Peyer's patch (tissue), 4 donors: ENCODE measurements at regions not wholly inside any gene's neighbourhood (a gene's known extent, or its start where the extent isn't known, plus 50 kb on each side); places are given as distances from the start of the nearest gene placed in this dataset.

Experiments used
- DNase-seq, 3 donors: peaks; one replicate each; pipeline ENCODE4 v3.0.0-alpha.2; 2017 to 2019
- H3K27ac ChIP-seq, 4 donors: fragments of 200-600 bp; sonication (generic); one replicate each; pipeline ENCODE4 v1.5.1; 2016 to 2019
- H3K27me3 ChIP-seq, 2 donors: fragments of 200-600 bp; sonication (generic); one replicate each; pipeline ENCODE4 v1.5.1; 2019
- H3K36me3 ChIP-seq, 3 donors: fragments of 200-600 bp; sonication (generic); one replicate each; pipeline ENCODE4 v1.5.1; 2016 to 2019
- H3K4me1 ChIP-seq, 4 donors: fragments of 200-600 bp; sonication (generic); one replicate each; pipeline ENCODE4 v1.5.1; 2016 to 2019
- H3K4me3 ChIP-seq, 4 donors: fragments of 200-600 bp; sonication (generic); 1 replicate in 3 of 4; 2 replicates in 1 of 4; pipeline ENCODE4 v1.5.1; 2016 to 2019; ENCODE audit warnings: mild to moderate bottlenecking in 1 of 4
- H3K9me3 ChIP-seq, 4 donors: fragments of 200-600 bp; sonication (generic); one replicate each; pipeline ENCODE4 v1.5.1; 2016 to 2019; ENCODE audit warnings: mild to moderate bottlenecking in 1 of 4
- CTCF ChIP-seq, 6 experiments: fragments of 450-650 bp in 4 of 6; fragments of 200-600 bp in 2 of 6; sonication (generic) in 1 of 6; IDR thresholded peaks; one replicate each; pipeline ENCODE4 v1.5.1; 2017 to 2019; ENCODE audit warnings: antibody characterized with exemption in 6 of 6, mild to moderate bottlenecking in 3 of 6, moderate library complexity in 1 of 6
- POLR2A ChIP-seq, 2 donors: fragments of 450-650 bp; IDR thresholded peaks; one replicate each; pipeline ENCODE4 v1.5.1; 2017; ENCODE audit warnings: antibody characterized with exemption in 2 of 2, mild to moderate bottlenecking in 2 of 2, moderate library complexity in 2 of 2

- Histone ChIP-seq H3K9me3 (no peaks in the 10 kb centered on the region), H3K4me1 (no peaks in the 10 kb centered on the region), H3K27me3 (no peaks in the 10 kb centered on the region), H3K36me3 (no peaks in the 10 kb centered on the region), H3K4me3 (no peak overlapping the region), H3K27ac (no peak overlapping the region)
- no peak for DNase-seq
- TF ChIP-seq CTCF (IDR thresholded peaks at IDR 0.05): no peak
- no peak for TF ChIP-seq POLR2A (IDR thresholded peaks at IDR 0.05)
These were observed 161.3 kb upstream of the PHACTR1 start for GRCh38 chr6:12555267-12555666.

- Histone ChIP-seq H3K36me3 (no peaks in the 10 kb centered on the region), H3K4me3 (no peak overlapping the region), H3K27ac (no peak overlapping the region), H3K27me3 (no peaks in the 10 kb centered on the region), H3K9me3 (peaks cover 0 to under 1% (median 0%) of the 10 kb centered on the region in 4 donors), H3K4me1 (no peaks in the 10 kb centered on the region)
- TF ChIP-seq POLR2A (IDR thresholded peaks at IDR 0.05) (no peak), CTCF (IDR thresholded peaks at IDR 0.05) (no peak)
- DNase-seq: no peak
These were observed 160.8 kb upstream of the PHACTR1 start for GRCh38 chr6:12555781-12556180.

GRCh38 chr6:12557765-12558164, 158.8 kb upstream of the PHACTR1 start:
- no peak for DNase-seq
- no peaks in the 10 kb centered on the region for H3K27me3 ChIP-seq
- peaks cover 0 to 3% (median 0%) of the 10 kb centered on the region in 4 donors for H3K9me3 ChIP-seq
- TF ChIP-seq POLR2A (IDR thresholded peaks at IDR 0.05): no peak
- TF ChIP-seq CTCF (IDR thresholded peaks at IDR 0.05): no peak
- H3K27ac ChIP-seq: no peak overlapping the region
- no peaks in the 10 kb centered on the region for H3K4me1 ChIP-seq
- no peaks in the 10 kb centered on the region for H3K36me3 ChIP-seq
- H3K4me3 ChIP-seq: no peak overlapping the region

- no peak overlapping the region for H3K27ac ChIP-seq
- H3K4me1 ChIP-seq: no peaks in the 10 kb centered on the region
- DNase-seq: no peak
- no peak overlapping the region for H3K4me3 ChIP-seq
- no peak for TF ChIP-seq CTCF (IDR thresholded peaks at IDR 0.05)
- no peak for TF ChIP-seq POLR2A (IDR thresholded peaks at IDR 0.05)
- H3K27me3 ChIP-seq: no peaks in the 10 kb centered on the region
- peaks cover 0 to 3% (median 0%) of the 10 kb centered on the region in 4 donors for H3K9me3 ChIP-seq
- no peaks in the 10 kb centered on the region for H3K36me3 ChIP-seq
These were observed 156.3 kb upstream of the PHACTR1 start for GRCh38 chr6:12560315-12560714.

GRCh38 chr6:12566618-12567123, 149.9 kb upstream of the PHACTR1 start:
- H3K36me3 ChIP-seq: no peaks in the 10 kb centered on the region
- H3K27me3 ChIP-seq: no peaks in the 10 kb centered on the region
- no peak for DNase-seq
- TF ChIP-seq CTCF (IDR thresholded peaks at IDR 0.05) (no peak), POLR2A (IDR thresholded peaks at IDR 0.05) (no peak)
- no peak overlapping the region for H3K27ac ChIP-seq
- H3K4me1 ChIP-seq: peaks cover 0 to 4% (median 0%) of the 10 kb centered on the region in 4 donors
- H3K9me3 ChIP-seq: no peaks in the 10 kb centered on the region
- no peak overlapping the region for H3K4me3 ChIP-seq

- no peak for TF ChIP-seq CTCF (IDR thresholded peaks at IDR 0.05)
- no peak for TF ChIP-seq POLR2A (IDR thresholded peaks at IDR 0.05)
- no peak for DNase-seq
These were observed 148.9 kb upstream of the PHACTR1 start for GRCh38 chr6:12567682-12568081.

More at GRCh38 chr6:12567682-12568081, 148.9 kb upstream of the PHACTR1 start:
- no peaks in the 10 kb centered on the region for H3K27me3 ChIP-seq
- no peaks in the 10 kb centered on the region for H3K36me3 ChIP-seq
- H3K9me3 ChIP-seq: no peaks in the 10 kb centered on the region
- no peak overlapping the region for H3K4me3 ChIP-seq
- H3K4me1 ChIP-seq: peaks cover 0 to 4% (median 0%) of the 10 kb centered on the region in 4 donors
- H3K27ac ChIP-seq: no peak overlapping the region
